ENCODE measurements at regions not wholly inside any gene's neighbourhood (a gene's known extent, or its start where the extent isn't known, plus 50 kb on each side); places are given as distances from the start of the nearest gene placed in this dataset.

DNA sequence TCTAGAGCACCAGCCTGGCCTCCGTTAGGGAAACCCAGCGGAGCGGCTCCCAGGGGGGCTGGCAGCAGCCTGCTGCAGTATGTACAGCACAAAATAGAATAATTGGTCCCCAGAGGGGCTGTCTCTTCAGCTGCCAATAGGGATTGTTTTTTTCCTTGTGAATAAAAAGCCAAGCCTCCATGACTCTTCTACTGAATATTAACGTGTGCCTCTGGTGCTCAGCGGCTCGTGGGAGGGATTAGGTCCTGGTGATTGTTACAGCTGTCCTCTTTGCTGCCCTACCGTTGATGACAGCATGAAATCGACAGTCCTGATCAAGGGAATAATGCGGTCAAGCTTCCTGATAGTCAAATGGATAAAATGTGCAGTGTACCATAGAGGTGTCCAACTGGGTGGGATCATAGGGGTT lies 190.7 kb upstream of the RUNX1 start:
- Histone ChIP-seq H2AFZ (ENCODE audit: low read length) (no peak overlapping the region), H3K4me1 (ENCODE audit: low read length) (peaks cover 13% of the 10 kb centered on the region), H3K9me3 (replicated peaks; ENCODE audit: insufficient read depth, low read length) (no peaks in the 10 kb centered on the region), H3K27me3 (replicated peaks; ENCODE audit: insufficient read depth, low read length) (peaks cover 21% of the 10 kb centered on the region; the same call in 1 of the 2 replicates), H3K79me2 (ENCODE audit: low read length) (no peaks in the 10 kb centered on the region), H4K20me1 (ENCODE audit: insufficient read depth, low read length) (no peaks in the 10 kb centered on the region), H3K36me3 (replicated peaks; ENCODE audit: insufficient read depth, low read length) (no peaks in the 10 kb centered on the region), H3K4me2 (ENCODE audit: low read depth, low read length) (no peak overlapping the region), H3K9ac (ENCODE audit: low read length) (no peak overlapping the region), H3K4me3 (ENCODE audit: low read length) (no peak overlapping the region), H3K9me2 (replicated peaks; ENCODE audit: insufficient read depth, low read length) (no peaks in the 10 kb centered on the region), H3K27ac (ENCODE audit: low read length) (no peak overlapping the region), H3F3A (ENCODE audit: insufficient read depth, low read length) (peaks cover 6% of the 10 kb centered on the region)
- no peak for DNase-seq
- TF ChIP-seq EZH2 (optimal IDR thresholded peaks at IDR 0.05; ENCODE audit: low read depth, low read length) (no peak), EZH2phosphoT487 (IDR thresholded peaks at IDR 0.05; ENCODE audit: low read length) (no peak)
- TF ChIP-seq, protein P1, sequence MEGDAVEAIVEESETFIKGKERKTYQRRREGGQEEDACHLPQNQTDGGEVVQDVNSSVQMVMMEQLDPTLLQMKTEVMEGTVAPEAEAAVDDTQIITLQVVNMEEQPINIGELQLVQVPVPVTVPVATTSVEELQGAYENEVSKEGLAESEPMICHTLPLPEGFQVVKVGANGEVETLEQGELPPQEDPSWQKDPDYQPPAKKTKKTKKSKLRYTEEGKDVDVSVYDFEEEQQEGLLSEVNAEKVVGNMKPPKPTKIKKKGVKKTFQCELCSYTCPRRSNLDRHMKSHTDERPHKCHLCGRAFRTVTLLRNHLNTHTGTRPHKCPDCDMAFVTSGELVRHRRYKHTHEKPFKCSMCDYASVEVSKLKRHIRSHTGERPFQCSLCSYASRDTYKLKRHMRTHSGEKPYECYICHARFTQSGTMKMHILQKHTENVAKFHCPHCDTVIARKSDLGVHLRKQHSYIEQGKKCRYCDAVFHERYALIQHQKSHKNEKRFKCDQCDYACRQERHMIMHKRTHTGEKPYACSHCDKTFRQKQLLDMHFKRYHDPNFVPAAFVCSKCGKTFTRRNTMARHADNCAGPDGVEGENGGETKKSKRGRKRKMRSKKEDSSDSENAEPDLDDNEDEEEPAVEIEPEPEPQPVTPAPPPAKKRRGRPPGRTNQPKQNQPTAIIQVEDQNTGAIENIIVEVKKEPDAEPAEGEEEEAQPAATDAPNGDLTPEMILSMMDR (IDR thresholded peaks at IDR 0.05; ENCODE audit: low read length), result no peak

DNA sequence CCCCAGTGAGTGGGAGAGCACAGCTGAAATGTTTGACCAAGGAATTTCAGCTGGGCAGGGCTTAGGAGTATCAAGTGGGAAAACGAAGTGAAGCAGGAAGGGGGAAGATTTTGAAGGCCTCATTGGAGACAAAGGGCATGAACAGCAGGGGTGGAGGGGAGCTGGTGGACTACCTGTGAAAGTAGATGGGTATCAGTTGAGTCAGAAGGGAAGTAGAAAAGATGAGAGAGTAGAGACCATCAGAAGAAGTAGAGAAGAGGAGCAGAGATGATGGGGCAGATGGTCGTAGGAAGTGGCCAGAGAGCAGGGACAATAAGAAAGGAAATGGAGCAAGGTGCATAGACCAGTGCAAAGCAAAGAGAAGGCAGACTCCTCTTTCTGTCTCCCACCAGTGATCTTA lies 189.0 kb upstream of the RUNX1 start:
- TF ChIP-seq, protein P1 (IDR thresholded peaks at IDR 0.05; ENCODE audit: low read length), result no peak
- H3K9me3 ChIP-seq (replicated peaks; ENCODE audit: insufficient read depth, low read length), result no peaks in the 10 kb centered on the region
- H4K20me1 ChIP-seq (ENCODE audit: insufficient read depth, low read length), result no peaks in the 10 kb centered on the region
- H3K4me1 ChIP-seq (ENCODE audit: low read length), result peaks cover 27% of the 10 kb centered on the region
- H3F3A ChIP-seq (ENCODE audit: insufficient read depth, low read length), result peaks cover 12% of the 10 kb centered on the region
- H3K4me3 ChIP-seq (ENCODE audit: low read length), result no peak overlapping the region
- no peak overlapping the region for H3K27ac ChIP-seq (ENCODE audit: low read length)
- no peak overlapping the region for H3K9ac ChIP-seq (ENCODE audit: low read length)
- H3K36me3 ChIP-seq (replicated peaks; ENCODE audit: insufficient read depth, low read length), result no peaks in the 10 kb centered on the region
- no peaks in the 10 kb centered on the region for H3K79me2 ChIP-seq (ENCODE audit: low read length)
- no peak overlapping the region for H3K4me2 ChIP-seq (ENCODE audit: low read depth, low read length)
- peaks cover 34% of the 10 kb centered on the region for H3K27me3 ChIP-seq (replicated peaks; ENCODE audit: insufficient read depth, low read length)
- H2AFZ ChIP-seq (ENCODE audit: low read length), result no peak overlapping the region
- no peak for DNase-seq
- no peaks in the 10 kb centered on the region for H3K9me2 ChIP-seq (replicated peaks; ENCODE audit: insufficient read depth, low read length)

GRCh38 chr21:35237287-35237686 lies 188.2 kb upstream of the RUNX1 start:
- no peak for DNase-seq
- H3K27me3 ChIP-seq (replicated peaks; ENCODE audit: insufficient read depth, low read length), result peaks cover 43% of the 10 kb centered on the region
- H3K4me1 ChIP-seq (ENCODE audit: low read length), result peaks cover 27% of the 10 kb centered on the region
- H3K27ac ChIP-seq (ENCODE audit: low read length), result no peak overlapping the region
- H3K9me2 ChIP-seq (replicated peaks; ENCODE audit: insufficient read depth, low read length), result no peaks in the 10 kb centered on the region
- no peaks in the 10 kb centered on the region for H3K36me3 ChIP-seq (replicated peaks; ENCODE audit: insufficient read depth, low read length)
- no peaks in the 10 kb centered on the region for H3K9me3 ChIP-seq (replicated peaks; ENCODE audit: insufficient read depth, low read length)
- no peak overlapping the region for H3K9ac ChIP-seq (ENCODE audit: low read length)
- H4K20me1 ChIP-seq (ENCODE audit: insufficient read depth, low read length), result no peaks in the 10 kb centered on the region
- no peaks in the 10 kb centered on the region for H3K79me2 ChIP-seq (ENCODE audit: low read length)
- no peak overlapping the region for H3K4me3 ChIP-seq (ENCODE audit: low read length)
- H3F3A ChIP-seq (ENCODE audit: insufficient read depth, low read length), result peaks cover 12% of the 10 kb centered on the region
- H2AFZ ChIP-seq (ENCODE audit: low read length), result no peak overlapping the region
- TF ChIP-seq EZH2 (optimal IDR thresholded peaks at IDR 0.05; ENCODE audit: low read depth, low read length) (no peak), EZH2phosphoT487 (IDR thresholded peaks at IDR 0.05; ENCODE audit: low read length) (no peak)
- TF ChIP-seq, protein P1 (IDR thresholded peaks at IDR 0.05; ENCODE audit: low read length), result no peak
- H3K4me2 ChIP-seq (ENCODE audit: low read depth, low read length), result no peak overlapping the region
